ENCODE measurements at regions not wholly inside any gene's neighbourhood (a gene's known extent, or its start where the extent isn't known, plus 50 kb on each side); places are given as distances from the start of the nearest gene placed in this dataset.

GRCh38 chr14:89519040-89519439 is 102.0 kb upstream of the FOXN3 start:
- Histone ChIP-seq H3K27ac (ENCODE audit: low read length in 2 of 2) (no peak overlapping the region), H3K79me2 (ENCODE audit: control insufficient read depth, insufficient read depth, low read length) (peaks cover 83% of the 10 kb centered on the region), H3K4me1 (ENCODE audit: control insufficient read depth in 2 of 2, insufficient read depth in 2 of 2, low read length in 2 of 2) (no peaks in the 10 kb centered on the region), H3K4me2 (replicated peaks; ENCODE audit: low read depth, low read length, poor library complexity, severe bottlenecking) (no peak overlapping the region), H3K27me3 (replicated peaks in 1 of 4; ENCODE audit: control extremely low read depth in 1 of 4, control insufficient read depth in 3 of 4, insufficient read depth in 4 of 4, low read length in 3 of 4) (no peaks in the 10 kb centered on the region), H3K9me3 (ENCODE audit: control extremely low read depth in 1 of 3, control insufficient read depth in 2 of 3, insufficient read depth in 1 of 3, low read length in 2 of 3) (peaks cover 0 to 9% (median 8%) of the 10 kb centered on the region in 3 donors), H3K36me3 (replicated peaks in 1 of 2; ENCODE audit: control extremely low read depth in 1 of 2, control insufficient read depth in 1 of 2, extremely low read depth in 1 of 2, insufficient read depth in 2 of 2, low read length in 1 of 2) (peaks cover 0 to 5% of the 10 kb centered on the region in 2 experiments), H3K9ac (ENCODE audit: low read length) (no peak overlapping the region), H3K4me3 (ENCODE audit: control extremely low read depth in 1 of 5, extremely low read depth in 1 of 5, insufficient read depth in 1 of 5, low read depth in 2 of 5, low read length in 4 of 5) (no peak overlapping the region), H4K20me1 (ENCODE audit: control insufficient read depth, insufficient read depth, low read length, poor library complexity, severe bottlenecking) (peaks cover 3% of the 10 kb centered on the region), H2AFZ (ENCODE audit: insufficient read depth, low read depth, low read length, poor library complexity, severe bottlenecking) (no peak overlapping the region)
- Mint-ChIP-seq H3K27ac (no peak overlapping the region), H3K9me3 (ENCODE audit: insufficient read depth) (peaks cover 3% of the 10 kb centered on the region), H3K4me1 (peaks cover 15% of the 10 kb centered on the region), H3K4me3 (no peak overlapping the region), H3K27me3 (no peaks in the 10 kb centered on the region)
- ATAC-seq (ENCODE audit: low read depth) (no peak), DNase-seq (no peak)
- ChIA-PET POLR2A (no interaction called here), CTCF (no interaction called here)
- 94% methylated on average over 9 of the region's 10 CpGs for WGBS (ENCODE audit: insufficient coverage)
- intact Hi-C loops (cut with micrococcal nuclease), result no loop called here
- TF ChIP-seq EZH2 (IDR thresholded peaks at IDR 0.05; ENCODE audit: borderline replicate concordance, insufficient read depth, low read depth, low read length, poor library complexity, severe bottlenecking), result no peak
- TF ChIP-seq, protein P1, sequence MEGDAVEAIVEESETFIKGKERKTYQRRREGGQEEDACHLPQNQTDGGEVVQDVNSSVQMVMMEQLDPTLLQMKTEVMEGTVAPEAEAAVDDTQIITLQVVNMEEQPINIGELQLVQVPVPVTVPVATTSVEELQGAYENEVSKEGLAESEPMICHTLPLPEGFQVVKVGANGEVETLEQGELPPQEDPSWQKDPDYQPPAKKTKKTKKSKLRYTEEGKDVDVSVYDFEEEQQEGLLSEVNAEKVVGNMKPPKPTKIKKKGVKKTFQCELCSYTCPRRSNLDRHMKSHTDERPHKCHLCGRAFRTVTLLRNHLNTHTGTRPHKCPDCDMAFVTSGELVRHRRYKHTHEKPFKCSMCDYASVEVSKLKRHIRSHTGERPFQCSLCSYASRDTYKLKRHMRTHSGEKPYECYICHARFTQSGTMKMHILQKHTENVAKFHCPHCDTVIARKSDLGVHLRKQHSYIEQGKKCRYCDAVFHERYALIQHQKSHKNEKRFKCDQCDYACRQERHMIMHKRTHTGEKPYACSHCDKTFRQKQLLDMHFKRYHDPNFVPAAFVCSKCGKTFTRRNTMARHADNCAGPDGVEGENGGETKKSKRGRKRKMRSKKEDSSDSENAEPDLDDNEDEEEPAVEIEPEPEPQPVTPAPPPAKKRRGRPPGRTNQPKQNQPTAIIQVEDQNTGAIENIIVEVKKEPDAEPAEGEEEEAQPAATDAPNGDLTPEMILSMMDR (IDR thresholded peaks at IDR 0.05), result no peak

DNA sequence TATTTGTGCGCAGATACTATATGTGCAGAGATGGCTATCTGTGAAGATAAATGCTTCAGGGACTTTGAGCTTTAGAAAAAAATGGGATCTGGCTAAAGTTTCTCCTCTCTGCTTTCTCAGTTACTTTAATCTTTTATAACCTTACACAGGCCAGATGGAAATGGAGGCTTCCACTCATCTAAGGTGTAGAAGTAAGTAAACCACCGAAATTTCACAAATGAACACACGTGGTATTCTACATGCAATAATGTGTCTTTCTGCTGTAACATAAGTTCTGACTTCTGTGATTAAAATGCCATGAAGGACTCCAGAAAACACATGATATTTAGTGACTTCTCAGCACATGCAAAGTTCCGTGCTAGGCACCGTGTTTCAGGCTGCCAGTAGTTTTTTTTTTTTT is 99.1 kb upstream of the FOXN3 start:
- no peak overlapping the region for H3K27ac Mint-ChIP-seq
- Histone ChIP-seq H3K4me1 (ENCODE audit: control insufficient read depth in 2 of 2, insufficient read depth in 2 of 2, low read length in 2 of 2) (peaks cover 5 to 8% of the 10 kb centered on the region in 2 donors), H3K79me2 (ENCODE audit: control insufficient read depth, insufficient read depth, low read length) (peaks cover 90% of the 10 kb centered on the region), H3K27ac (ENCODE audit: low read length in 2 of 2) (no peak overlapping the region), H3K9me3 (ENCODE audit: control extremely low read depth in 1 of 3, control insufficient read depth in 2 of 3, insufficient read depth in 1 of 3, low read length in 2 of 3) (peaks cover 0 to 4% (median 0%) of the 10 kb centered on the region in 3 donors), H3K4me3 (ENCODE audit: control extremely low read depth in 1 of 5, extremely low read depth in 1 of 5, insufficient read depth in 1 of 5, low read depth in 2 of 5, low read length in 4 of 5) (no peak overlapping the region), H3K36me3 (replicated peaks in 1 of 2; ENCODE audit: control extremely low read depth in 1 of 2, control insufficient read depth in 1 of 2, extremely low read depth in 1 of 2, insufficient read depth in 2 of 2, low read length in 1 of 2) (peaks cover 0 to 6% of the 10 kb centered on the region in 2 experiments), H3K27me3 (replicated peaks in 1 of 4; ENCODE audit: control extremely low read depth in 1 of 4, control insufficient read depth in 3 of 4, insufficient read depth in 4 of 4, low read length in 3 of 4) (no peaks in the 10 kb centered on the region), H3K4me2 (replicated peaks; ENCODE audit: low read depth, low read length, poor library complexity, severe bottlenecking) (no peak overlapping the region), H4K20me1 (ENCODE audit: control insufficient read depth, insufficient read depth, low read length, poor library complexity, severe bottlenecking) (peaks cover 3% of the 10 kb centered on the region), H2AFZ (ENCODE audit: insufficient read depth, low read depth, low read length, poor library complexity, severe bottlenecking) (no peak overlapping the region), H3K9ac (ENCODE audit: low read length) (no peak overlapping the region)
- H3K27me3 Mint-ChIP-seq, result no peaks in the 10 kb centered on the region
- POLR2A ChIA-PET, result interaction anchor here (0.7 kb wide), 1 partner anchor 97 kb away, joined by 3 read pairs; no protein-coding TSS in a partner anchor
- peaks cover 26% of the 10 kb centered on the region for H3K4me1 Mint-ChIP-seq
- intact Hi-C loops (cut with micrococcal nuclease), result no loop called here
- 100% methylated on average over 1 of the region's 5 CpGs for WGBS (ENCODE audit: insufficient coverage)
- no peak for TF ChIP-seq EZH2 (IDR thresholded peaks at IDR 0.05; ENCODE audit: borderline replicate concordance, insufficient read depth, low read depth, low read length, poor library complexity, severe bottlenecking)
- TF ChIP-seq, protein P1 (IDR thresholded peaks at IDR 0.05), result no peak
- DNase-seq (no peak), ATAC-seq (ENCODE audit: low read depth) (no peak)
- H3K9me3 Mint-ChIP-seq (ENCODE audit: insufficient read depth), result peaks cover 1% of the 10 kb centered on the region
- no peak overlapping the region for H3K4me3 Mint-ChIP-seq
- CTCF ChIA-PET, result no interaction called here

Data from B cell (primary cell).